Tibial nerve (tissue), 4 donors: ENCODE measurements at regions not wholly inside any gene's neighbourhood (a gene's known extent, or its start where the extent isn't known, plus 50 kb on each side); places are given as distances from the start of the nearest gene placed in this dataset.

Experiments
- DNase-seq, 2 donors: peaks; one replicate each; pipeline ENCODE4 v3.0.0-alpha.2; 2019; ENCODE audit warnings: low spot score in 2 of 2
- H3K27ac ChIP-seq, 4 donors: fragments of 200-600 bp; sonication (generic) in 3 of 4; one replicate each; pipeline ENCODE4 v1.5.1; 2017 to 2019; ENCODE audit warnings: mild to moderate bottlenecking in 1 of 4
- H3K27me3 ChIP-seq, 2 donors: fragments of 200-600 bp; sonication (generic) in 1 of 2; one replicate each; pipeline versions ENCODE4 v1.5.1 to v1.6.0; 2017 to 2019
- H3K36me3 ChIP-seq, 3 donors: fragments of 200-600 bp; sonication (generic); one replicate each; pipeline ENCODE4 v1.5.1; 2018 to 2019
- H3K4me1 ChIP-seq, 4 donors: fragments of 200-600 bp; sonication (generic) in 3 of 4; one replicate each; pipeline ENCODE4 v1.5.1; 2017 to 2019
- H3K4me3 ChIP-seq, 4 donors: fragments of 200-600 bp; sonication (generic) in 3 of 4; one replicate each; pipeline ENCODE4 v1.5.1; 2017 to 2019; ENCODE audit warnings: mild to moderate bottlenecking in 1 of 4, moderate library complexity in 1 of 4
- H3K9me3 ChIP-seq, 4 donors: fragments of 200-600 bp; sonication (generic) in 3 of 4; one replicate each; pipeline ENCODE4 v1.5.1; 2017 to 2019
- EP300 ChIP-seq, 2 donors: sonication (generic); formaldehyde crosslinking; IDR thresholded peaks; one replicate each; pipeline ENCODE4 v1.6.1; 2017; ENCODE audit warnings: antibody characterized with exemption in 2 of 2, mild to moderate bottlenecking in 1 of 2
- POLR2A ChIP-seq, 2 donors: fragments of 450-650 bp; IDR thresholded peaks; one replicate each; pipeline ENCODE4 v1.6.1; 2017; ENCODE audit warnings: antibody characterized with exemption in 2 of 2, mild to moderate bottlenecking in 2 of 2, moderate library complexity in 2 of 2
- WGBS, 2 donors: methylation state at CpG; one replicate each; pipeline ENCODE4 v1.1.5; 2018; 5-methylcytosine and 5-hydroxymethylcytosine counted together
- TF ChIP-seq, protein P1 (sequence below), 5 experiments: fragments of 200-600 bp in 3 of 5; fragments of 450-650 bp in 2 of 5; sonication (generic) in 3 of 5; IDR thresholded peaks; one replicate each; pipeline ENCODE4 v1.5.1; 2016 to 2019; ENCODE audit warnings: antibody characterized with exemption in 5 of 5, mild to moderate bottlenecking in 3 of 5, moderate library complexity in 2 of 5

DNA sequence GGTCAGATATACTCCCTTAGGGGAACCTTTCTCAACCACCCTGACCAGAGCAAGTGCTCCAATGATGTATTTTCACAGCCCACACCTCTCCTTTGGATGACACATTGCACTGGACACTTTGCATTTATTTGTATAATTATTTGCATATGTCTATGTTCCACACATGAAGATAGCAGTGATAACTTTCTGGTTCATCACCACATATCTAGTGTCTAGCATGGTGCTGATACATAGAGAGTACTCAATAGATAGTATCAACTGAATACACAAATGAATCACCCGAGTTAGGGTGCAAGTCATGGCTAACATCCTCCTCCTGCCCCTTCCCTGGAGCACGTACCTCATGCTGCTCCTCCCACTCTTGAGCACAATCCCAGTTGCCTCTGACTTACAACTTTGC is 617.6 kb downstream of the EBF1 start:
- WGBS, 2 donors = 45 to 81% methylated on average over 2 of the region's 2 CpGs
- no peak for DNase-seq
- no peak overlapping the region for H3K27ac ChIP-seq
- no peaks in the 10 kb centered on the region for H3K36me3 ChIP-seq
- H3K4me3 ChIP-seq = no peak overlapping the region
- H3K9me3 ChIP-seq = no peaks in the 10 kb centered on the region
- TF ChIP-seq, protein P1, sequence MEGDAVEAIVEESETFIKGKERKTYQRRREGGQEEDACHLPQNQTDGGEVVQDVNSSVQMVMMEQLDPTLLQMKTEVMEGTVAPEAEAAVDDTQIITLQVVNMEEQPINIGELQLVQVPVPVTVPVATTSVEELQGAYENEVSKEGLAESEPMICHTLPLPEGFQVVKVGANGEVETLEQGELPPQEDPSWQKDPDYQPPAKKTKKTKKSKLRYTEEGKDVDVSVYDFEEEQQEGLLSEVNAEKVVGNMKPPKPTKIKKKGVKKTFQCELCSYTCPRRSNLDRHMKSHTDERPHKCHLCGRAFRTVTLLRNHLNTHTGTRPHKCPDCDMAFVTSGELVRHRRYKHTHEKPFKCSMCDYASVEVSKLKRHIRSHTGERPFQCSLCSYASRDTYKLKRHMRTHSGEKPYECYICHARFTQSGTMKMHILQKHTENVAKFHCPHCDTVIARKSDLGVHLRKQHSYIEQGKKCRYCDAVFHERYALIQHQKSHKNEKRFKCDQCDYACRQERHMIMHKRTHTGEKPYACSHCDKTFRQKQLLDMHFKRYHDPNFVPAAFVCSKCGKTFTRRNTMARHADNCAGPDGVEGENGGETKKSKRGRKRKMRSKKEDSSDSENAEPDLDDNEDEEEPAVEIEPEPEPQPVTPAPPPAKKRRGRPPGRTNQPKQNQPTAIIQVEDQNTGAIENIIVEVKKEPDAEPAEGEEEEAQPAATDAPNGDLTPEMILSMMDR (IDR thresholded peaks at IDR 0.05) = no peak
- no peak for TF ChIP-seq EP300 (IDR thresholded peaks at IDR 0.05)
- no peak for TF ChIP-seq POLR2A (IDR thresholded peaks at IDR 0.05)
- peaks cover 0 to 51% (median 2%) of the 10 kb centered on the region in 4 donors for H3K4me1 ChIP-seq
- no peaks in the 10 kb centered on the region for H3K27me3 ChIP-seq

GRCh38 chr5:158478139-158478538 is 619.2 kb upstream of the CLINT1 start:
- Histone ChIP-seq H3K27me3 (no peaks in the 10 kb centered on the region), H3K36me3 (no peaks in the 10 kb centered on the region), H3K27ac (no peak overlapping the region), H3K4me3 (no peak overlapping the region), H3K9me3 (no peaks in the 10 kb centered on the region), H3K4me1 (peaks cover 0 to 12% (median 0%) of the 10 kb centered on the region in 4 donors)
- no peak for DNase-seq
- TF ChIP-seq POLR2A (IDR thresholded peaks at IDR 0.05) (no peak), EP300 (IDR thresholded peaks at IDR 0.05) (no peak)
- TF ChIP-seq, protein P1 (IDR thresholded peaks at IDR 0.05) = no peak
- WGBS, 2 donors = 66 to 68% methylated on average over 6 of the region's 6 CpGs

- H3K4me3 ChIP-seq = no peak overlapping the region
- 89 to 93% methylated on average over 3 of the region's 3 CpGs for WGBS, 2 donors
- H3K27me3 ChIP-seq = no peaks in the 10 kb centered on the region
- H3K9me3 ChIP-seq = no peaks in the 10 kb centered on the region
- no peak overlapping the region for H3K27ac ChIP-seq
- H3K36me3 ChIP-seq = no peaks in the 10 kb centered on the region
- H3K4me1 ChIP-seq = peaks cover 0 to 6% (median 0%) of the 10 kb centered on the region in 4 donors
- TF ChIP-seq, protein P1 (IDR thresholded peaks at IDR 0.05) = no peak
- TF ChIP-seq POLR2A (IDR thresholded peaks at IDR 0.05) = no peak
- TF ChIP-seq EP300 (IDR thresholded peaks at IDR 0.05) = no peak
- no peak for DNase-seq
Observed at GRCh38 chr5:158477214-158477613, 618.3 kb upstream of the CLINT1 start.

DNA sequence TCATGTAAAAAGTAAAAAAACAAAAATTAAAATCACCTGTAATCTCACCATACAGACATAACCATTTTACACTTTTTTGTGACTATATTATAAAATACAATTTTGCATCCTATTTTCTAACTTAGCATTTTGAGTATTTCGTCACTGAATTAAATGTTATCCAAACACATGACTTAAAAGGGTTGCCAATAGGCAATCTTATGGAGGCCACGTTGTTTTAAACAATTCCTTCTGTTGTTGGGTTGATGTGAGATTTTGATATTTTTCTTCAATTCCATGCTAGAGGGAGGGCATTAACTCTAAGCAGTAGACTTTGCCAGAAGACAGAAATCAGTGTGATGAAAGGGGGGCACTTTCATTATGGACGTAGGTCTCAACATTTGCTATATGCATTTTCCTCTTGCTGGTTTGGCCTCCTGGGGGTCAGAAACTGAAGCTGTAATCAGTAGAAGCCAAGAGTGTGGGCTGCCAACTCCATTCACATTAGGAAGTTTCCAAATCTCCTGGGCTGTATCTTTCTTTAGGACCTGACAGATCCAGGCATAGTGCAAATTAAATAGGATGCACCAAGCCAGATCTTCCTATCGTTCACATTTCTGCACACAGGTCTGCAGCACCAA is 614.2 kb upstream of the CLINT1 start:
- 33 to 51% methylated on average over 4 of the region's 4 CpGs for WGBS, 2 donors
- TF ChIP-seq EP300 (IDR thresholded peaks at IDR 0.05) (no peak), POLR2A (IDR thresholded peaks at IDR 0.05) (no peak)
- TF ChIP-seq, protein P1 (IDR thresholded peaks at IDR 0.05) = no peak
- H3K27me3 ChIP-seq = no peaks in the 10 kb centered on the region

DNA sequence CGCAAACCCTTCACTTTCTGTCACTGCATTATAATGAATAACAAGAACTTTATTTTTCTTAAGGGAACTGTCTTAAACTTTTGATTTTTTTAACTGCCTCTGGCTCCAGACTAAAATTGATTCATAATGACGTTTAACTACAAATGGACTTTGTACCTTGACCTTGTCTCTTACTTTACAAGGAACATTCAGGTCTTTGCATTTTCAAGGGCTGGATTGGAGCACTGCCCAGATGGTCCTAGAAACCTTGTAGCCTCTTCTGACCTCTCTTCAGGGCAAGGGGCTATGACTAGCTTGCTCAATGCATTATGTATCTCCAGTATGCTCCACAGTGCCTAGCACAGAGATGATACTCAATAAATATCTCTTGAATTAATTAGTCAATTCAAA is 612.6 kb upstream of the CLINT1 start:
- Histone ChIP-seq H3K27me3 (no peaks in the 10 kb centered on the region), H3K4me1 (no peaks in the 10 kb centered on the region), H3K36me3 (no peaks in the 10 kb centered on the region), H3K27ac (no peak overlapping the region), H3K4me3 (no peak overlapping the region), H3K9me3 (no peaks in the 10 kb centered on the region)
- 37 to 47% methylated on average over 2 of the region's 2 CpGs for WGBS, 2 donors
- TF ChIP-seq, protein P1 (IDR thresholded peaks at IDR 0.05) = no peak
- TF ChIP-seq POLR2A (IDR thresholded peaks at IDR 0.05) (no peak), EP300 (IDR thresholded peaks at IDR 0.05) (no peak)
- no peak for DNase-seq

More for the DNA sequence above, 614.2 kb upstream of the CLINT1 start:
- no peak for DNase-seq
- H3K36me3 ChIP-seq = no peaks in the 10 kb centered on the region
- H3K4me1 ChIP-seq = no peaks in the 10 kb centered on the region
- no peak overlapping the region for H3K27ac ChIP-seq
- no peak overlapping the region for H3K4me3 ChIP-seq
- no peaks in the 10 kb centered on the region for H3K9me3 ChIP-seq
